IMR-90 (cell line): ENCODE measurements at regions not wholly inside any gene's neighbourhood (a gene's known extent, or its start where the extent isn't known, plus 50 kb on each side); places are given as distances from the start of the nearest gene placed in this dataset.

Experiments
- ATAC-seq: fragments of 200-7000 bp; cut with Tn5 transposase; 2 replicates; pipeline ENCODE4 v1.9.1; 2020; ENCODE audit warnings: low read depth, mild to moderate bottlenecking, moderate library complexity
- BruUV-seq: library from RNA; stranded (reverse); fragments of 400-500 nt; replicated peaks from 2 replicates; lab custom pipeline; 2021; lab: Mats Ljungman, UMichigan
- CTCF ChIA-PET: fragments of 300-600 bp; formaldehyde crosslinking; extraction: SDS; loops from one replicate; lab custom pipeline; 2021; ENCODE audit warnings: antibody characterized with exemption; lab: Yijun Ruan, JAX
- POLR2A ChIA-PET: fragments of 300-600 bp; sonication (Branson Sonifier 250); formaldehyde crosslinking; loops from one replicate; lab custom pipeline; 2022; ENCODE audit warnings: antibody characterized with exemption; ENCODE audit not compliant: unreplicated experiment; lab: Charles Lee
- DNase-seq: peaks from one replicate; pipeline ENCODE4 v3.0.0; 2013
- H2AFZ ChIP-seq: replicated peaks from 2 replicates; pipeline ENCODE3; 2013; ENCODE audit warnings: low read length, mild to moderate bottlenecking; ENCODE audit not compliant: poor library complexity
- H2AK5ac ChIP-seq: 2 replicates; pipeline ENCODE4 v1.6.1; 2013; ENCODE audit warnings: low read depth, low read length, inconsistent platforms
- H2AK9ac ChIP-seq: replicated peaks from 2 replicates; pipeline ENCODE3; 2013; ENCODE audit warnings: mild to moderate bottlenecking, low read depth, low read length, moderate library complexity; ENCODE audit not compliant: poor library complexity
- H2BK120ac ChIP-seq: 2 replicates; pipeline ENCODE4 v1.6.1; 2013; ENCODE audit warnings: low read depth, low read length, inconsistent platforms
- H2BK15ac ChIP-seq: 3 replicates; pipeline ENCODE4 v1.6.1; 2013; ENCODE audit warnings: low read depth, low read length, inconsistent platforms
- H2BK20ac ChIP-seq: 2 replicates; pipeline ENCODE4 v1.6.1; 2013; ENCODE audit warnings: low read depth, mild to moderate bottlenecking, inconsistent platforms, low read length, moderate library complexity
- H2BK5ac ChIP-seq: 2 replicates; pipeline ENCODE4 v1.6.1; 2013; ENCODE audit warnings: mild to moderate bottlenecking, low read depth, low read length, inconsistent platforms; ENCODE audit not compliant: poor library complexity, severe bottlenecking
- H3K14ac ChIP-seq: replicated peaks from 2 replicates; pipeline ENCODE4 v1.6.1; 2013; ENCODE audit warnings: low read depth, low read length, inconsistent platforms
- H3K18ac ChIP-seq: 2 replicates; pipeline ENCODE4 v1.6.1; 2013; ENCODE audit warnings: low read depth, low read length, control low read depth
- H3K23ac ChIP-seq: 2 replicates; pipeline ENCODE4 v1.6.1; 2013; ENCODE audit warnings: low read depth, low read length, inconsistent platforms
- H3K27ac ChIP-seq: 2 replicates; pipeline ENCODE4 v1.5.1; 2013; ENCODE audit warnings: mild to moderate bottlenecking, control low read depth, low read length; ENCODE audit not compliant: insufficient read depth
- H3K27me3 ChIP-seq: 2 replicates; pipeline ENCODE4 v1.6.1; 2013; ENCODE audit warnings: low read length; ENCODE audit not compliant: control insufficient read depth, insufficient read depth
- H3K36me3 ChIP-seq: 2 replicates; pipeline ENCODE4 v1.6.1; 2013; ENCODE audit warnings: low read length, mixed read lengths; ENCODE audit not compliant: control insufficient read depth, insufficient read depth
- H3K4ac ChIP-seq: 2 replicates; pipeline ENCODE4 v1.6.1; 2013; ENCODE audit warnings: low read depth, low read length, inconsistent platforms
- H3K4me1 ChIP-seq: 2 replicates; pipeline ENCODE4 v1.6.1; 2013; ENCODE audit warnings: low read length, mixed read lengths; ENCODE audit not compliant: control insufficient read depth, insufficient read depth
- H3K4me2 ChIP-seq: 2 replicates; pipeline ENCODE4 v1.6.1; 2013; ENCODE audit warnings: low read depth, mild to moderate bottlenecking, control low read depth, low read length, moderate library complexity
- H3K4me3 ChIP-seq: 2 replicates; pipeline ENCODE4 v1.5.1; 2013; ENCODE audit warnings: low read depth, mild to moderate bottlenecking, control low read depth, low read length, moderate library complexity; ENCODE audit not compliant: insufficient read depth
- H3K56ac ChIP-seq: 2 replicates; pipeline ENCODE4 v1.6.1; 2013; ENCODE audit warnings: low read length, inconsistent platforms; ENCODE audit not compliant: insufficient read depth; ENCODE audit errors: extremely low read depth
- H3K79me1 ChIP-seq, 2 experiments: 2 replicates each; pipeline ENCODE4 v1.6.1; 2013; ENCODE audit warnings: low read length in 2 of 2, inconsistent platforms in 1 of 2, low read depth in 1 of 2
- H3K9ac ChIP-seq: 2 replicates; pipeline ENCODE4 v1.6.1; 2013; ENCODE audit warnings: low read depth, low read length, control low read depth
- H3K9me1 ChIP-seq: 2 replicates; pipeline ENCODE4 v1.6.1; 2013; ENCODE audit warnings: low read length, inconsistent platforms; ENCODE audit not compliant: insufficient read depth
- H3K9me3 ChIP-seq: 2 replicates; pipeline ENCODE4 v1.6.1; 2013; ENCODE audit warnings: low read length; ENCODE audit not compliant: control insufficient read depth, insufficient read depth
- H4K20me1 ChIP-seq: 2 replicates; pipeline ENCODE4 v1.6.1; 2013; ENCODE audit warnings: low read length, inconsistent platforms; ENCODE audit not compliant: insufficient read depth
- H4K5ac ChIP-seq: 2 replicates; pipeline ENCODE4 v1.6.1; 2013; ENCODE audit warnings: mild to moderate bottlenecking, low read depth, low read length, control low read depth
- H4K8ac ChIP-seq, 2 experiments: 2 replicates each; pipeline ENCODE4 v1.6.1; 2013; ENCODE audit warnings: low read depth in 2 of 2, low read length in 2 of 2, control low read depth in 1 of 2, inconsistent platforms in 1 of 2
- H4K91ac ChIP-seq: 2 replicates; pipeline ENCODE4 v1.6.1; 2013; ENCODE audit warnings: low read depth, low read length, inconsistent platforms; ENCODE audit not compliant: insufficient read depth
- BHLHE40 ChIP-seq: fragments of 150-350 bp; IDR thresholded peaks from 2 replicates; pipeline ENCODE4 v1.6.1; 2016; ENCODE audit warnings: mild to moderate bottlenecking, low read depth, low read length
- CEBPB ChIP-seq: IDR thresholded peaks from 2 replicates; pipeline ENCODE4 v1.6.1; 2012; ENCODE audit warnings: low read depth, low read length, improper control_type of control experiment
- CHD1 ChIP-seq: IDR thresholded peaks from 2 replicates; pipeline ENCODE4 v1.6.1; 2012; ENCODE audit warnings: low read depth, low read length, improper control_type of control experiment
- CTCF ChIP-seq: conservative IDR thresholded peaks from 2 replicates; pipeline ENCODE4 v1.5.1; 2012; ENCODE audit warnings: mild to moderate bottlenecking, low read depth, low read length, improper control_type of control experiment
- MAFK ChIP-seq: IDR thresholded peaks from 2 replicates; pipeline ENCODE4 v1.6.1; 2012; ENCODE audit warnings: low read depth, low read length, improper control_type of control experiment
- MAZ ChIP-seq: IDR thresholded peaks from 2 replicates; pipeline ENCODE4 v1.6.1; 2012; ENCODE audit warnings: low read depth, mild to moderate bottlenecking, low read length, improper control_type of control experiment, moderate library complexity, borderline replicate concordance
- MXI1 ChIP-seq: IDR thresholded peaks from 2 replicates; pipeline ENCODE4 v1.6.1; 2012; ENCODE audit warnings: low read depth, mild to moderate bottlenecking, low read length, moderate library complexity, borderline replicate concordance
- NFE2L2 ChIP-seq: fragments of 150-350 bp; IDR thresholded peaks from 2 replicates; pipeline ENCODE4 v1.6.1; 2016; ENCODE audit warnings: low read depth, mild to moderate bottlenecking, low read length
- RAD21 ChIP-seq: IDR thresholded peaks from 2 replicates; pipeline ENCODE4 v1.6.1; 2012; ENCODE audit warnings: low read length, improper control_type of control experiment
- RCOR1 ChIP-seq: IDR thresholded peaks from 2 replicates; pipeline ENCODE4 v1.6.1; 2012; ENCODE audit warnings: mild to moderate bottlenecking, low read length, improper control_type of control experiment; ENCODE audit not compliant: insufficient replicate concordance
- RFX5 ChIP-seq: IDR thresholded peaks from 2 replicates; pipeline ENCODE4 v1.8.0; 2012; ENCODE audit warnings: low read depth, mild to moderate bottlenecking, low read length, moderate library complexity
- SMC3 ChIP-seq: fragments of 150-350 bp; IDR thresholded peaks from 2 replicates; pipeline ENCODE4 v1.6.1; 2016; ENCODE audit warnings: low read depth, mild to moderate bottlenecking, antibody characterized with exemption, low read length, moderate library complexity
- WGBS, 2 experiments: methylation state at CpG; one replicate each; pipeline versions ENCODE4 v1.1.5 to v1.1.7; 2013; ENCODE audit warnings: missing lambda C conversion rate in 2 of 2; ENCODE audit not compliant: insufficient read length in 1 of 2; ENCODE audit errors: extremely low coverage in 2 of 2; 5-methylcytosine and 5-hydroxymethylcytosine counted together
- dilution Hi-C: fragments of 300-500 bp; cut with HindIII; formaldehyde crosslinking; loops from one replicate; pipeline ENCODE4 v1.14.3; 2018; ENCODE audit warnings: low sequenced_read_pairs; ENCODE audit not compliant: unreplicated experiment
- in situ Hi-C: fragments of 300-500 bp; cut with MboI; formaldehyde crosslinking; loops from 3 replicates; pipeline ENCODE4 v1.14.3; 2019; ENCODE audit warnings: low sequenced_read_pairs, inconsistent platforms, mixed read lengths
- intact Hi-C: fragments of 100-400 bp; cut with micrococcal nuclease; formaldehyde crosslinking; loops from 2 replicates; pipeline ENCODE4 v1.10.0; 2022
- TF ChIP-seq, protein P1 (sequence below): fragments of 150-350 bp; IDR thresholded peaks from 2 replicates; pipeline ENCODE4 v1.6.1; 2017; ENCODE audit warnings: mild to moderate bottlenecking, antibody characterized with exemption, low read length, low read depth
- TF ChIP-seq, protein P2 (sequence below): fragments of 150-350 bp; IDR thresholded peaks from 2 replicates; pipeline ENCODE4 v1.6.1; 2016; ENCODE audit warnings: low read depth, mild to moderate bottlenecking, low read length, moderate library complexity, borderline replicate concordance

DNA sequence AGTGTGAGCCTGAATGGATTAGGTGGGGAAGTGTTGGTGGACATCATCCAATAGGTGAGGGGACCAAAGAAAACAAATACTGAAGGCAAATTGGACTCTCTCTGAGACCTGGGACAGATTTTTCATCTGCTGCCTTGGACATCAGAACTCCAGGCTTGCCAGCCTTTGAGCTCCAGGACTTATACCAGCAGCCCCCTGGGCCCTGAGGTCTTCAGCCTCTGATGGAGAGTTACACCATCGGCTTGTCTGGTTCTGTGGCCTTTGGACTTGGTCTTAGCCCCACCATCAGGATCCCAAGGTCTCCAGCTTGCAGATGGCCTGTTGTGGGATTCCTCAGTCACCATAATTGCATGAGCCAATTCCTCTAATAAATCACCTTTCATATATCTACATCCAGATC is 80.8 kb upstream of the SLC8A3 start:
- no TSS peak for BruUV-seq

More for the DNA sequence above, 80.8 kb upstream of the SLC8A3 start:
- Histone ChIP-seq H2BK120ac (no peak overlapping the region), H2BK20ac (no peak overlapping the region), H2BK5ac (no peak overlapping the region), H4K5ac (no peak overlapping the region), H3K4me1 (no peaks in the 10 kb centered on the region), H3K9me1 (no peaks in the 10 kb centered on the region), H3K36me3 (no peaks in the 10 kb centered on the region), H3K4ac (no peak overlapping the region), H3K18ac (no peak overlapping the region), H4K91ac (no peak overlapping the region), H3K79me1 (no peaks in the 10 kb centered on the region), H3K9ac (no peak overlapping the region), H4K20me1 (no peaks in the 10 kb centered on the region), H3K56ac (no peak overlapping the region), H3K14ac (no peak overlapping the region), H3K4me2 (no peak overlapping the region), H2AK5ac (no peak overlapping the region), H4K8ac (no peak overlapping the region), H3K9me3 (no peaks in the 10 kb centered on the region), H3K27ac (no peak overlapping the region), H2AFZ (no peak overlapping the region), H3K23ac (no peak overlapping the region), H3K4me3 (no peak overlapping the region), H3K27me3 (no peaks in the 10 kb centered on the region), H2BK15ac (no peak overlapping the region), H2AK9ac (no peak overlapping the region)
- intact Hi-C loops = no loop called here
- in situ Hi-C loops = no loop called here
- ChIA-PET POLR2A (no interaction called here), CTCF (no interaction called here)
- dilution Hi-C loops = no loop called here
- no CpG with 5 or more reads among the region's 1 CpG for WGBS, 2 experiments
- DNase-seq = no peak
- TF ChIP-seq CEBPB = no peak
- no peak for TF ChIP-seq SMC3
- TF ChIP-seq NFE2L2 = no peak
- no peak for TF ChIP-seq BHLHE40
- no peak for TF ChIP-seq RCOR1
- TF ChIP-seq, protein P1, sequence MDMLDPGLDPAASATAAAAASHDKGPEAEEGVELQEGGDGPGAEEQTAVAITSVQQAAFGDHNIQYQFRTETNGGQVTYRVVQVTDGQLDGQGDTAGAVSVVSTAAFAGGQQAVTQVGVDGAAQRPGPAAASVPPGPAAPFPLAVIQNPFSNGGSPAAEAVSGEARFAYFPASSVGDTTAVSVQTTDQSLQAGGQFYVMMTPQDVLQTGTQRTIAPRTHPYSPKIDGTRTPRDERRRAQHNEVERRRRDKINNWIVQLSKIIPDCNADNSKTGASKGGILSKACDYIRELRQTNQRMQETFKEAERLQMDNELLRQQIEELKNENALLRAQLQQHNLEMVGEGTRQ = no peak
- TF ChIP-seq, protein P2, sequence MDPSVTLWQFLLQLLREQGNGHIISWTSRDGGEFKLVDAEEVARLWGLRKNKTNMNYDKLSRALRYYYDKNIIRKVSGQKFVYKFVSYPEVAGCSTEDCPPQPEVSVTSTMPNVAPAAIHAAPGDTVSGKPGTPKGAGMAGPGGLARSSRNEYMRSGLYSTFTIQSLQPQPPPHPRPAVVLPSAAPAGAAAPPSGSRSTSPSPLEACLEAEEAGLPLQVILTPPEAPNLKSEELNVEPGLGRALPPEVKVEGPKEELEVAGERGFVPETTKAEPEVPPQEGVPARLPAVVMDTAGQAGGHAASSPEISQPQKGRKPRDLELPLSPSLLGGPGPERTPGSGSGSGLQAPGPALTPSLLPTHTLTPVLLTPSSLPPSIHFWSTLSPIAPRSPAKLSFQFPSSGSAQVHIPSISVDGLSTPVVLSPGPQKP = no peak
- TF ChIP-seq CHD1 = no peak
- no peak for TF ChIP-seq RFX5
- TF ChIP-seq MAZ = no peak
- TF ChIP-seq MXI1 = no peak
- no peak for TF ChIP-seq RAD21
- TF ChIP-seq MAFK = no peak
- TF ChIP-seq CTCF = no peak
- no peak for ATAC-seq
